GOT3 (cell line): ENCODE measurements at regions not wholly inside any gene's neighbourhood (a gene's known extent, or its start where the extent isn't known, plus 50 kb on each side); places are given as distances from the start of the nearest gene placed in this dataset.
"Not testable (repeated sequence)": the region's sequence is repeated elsewhere in the genome, so short reads cannot be mapped to it uniquely, and the experiment has no call there.

Source experiments
- DNase-seq: peaks from one replicate; lab custom pipeline; 2025; ENCODE audit warnings: mixed read lengths; lab: John Stamatoyannopoulos, UW

GRCh38 chr3:30439451-30440053 is 166.8 kb upstream of the TGFBR2 start:
- DNase-seq, result no peak

DNA sequence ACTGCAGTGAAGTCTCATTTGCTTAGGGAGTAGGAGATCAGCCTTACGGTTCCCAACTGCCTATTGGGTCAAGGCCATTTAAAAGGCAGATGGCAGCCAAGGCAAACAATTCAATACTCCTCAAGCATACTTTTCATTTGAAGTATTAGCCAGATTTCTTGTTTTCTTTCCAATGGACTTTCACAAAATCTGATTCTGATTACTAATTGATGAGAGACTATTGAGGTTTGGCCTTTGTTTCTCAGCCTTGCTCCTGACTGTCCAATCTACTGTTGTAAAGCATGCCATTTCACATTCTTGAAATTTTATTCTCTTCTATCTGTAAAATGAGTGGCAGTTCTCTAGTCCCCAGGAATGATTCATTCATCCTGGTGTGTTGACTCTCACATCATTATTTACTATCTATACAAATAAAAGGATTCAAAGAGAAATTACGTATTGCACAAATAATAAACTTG is 166.2 kb upstream of the TGFBR2 start:
- no peak for DNase-seq

- no peak for DNase-seq
These were observed 165.5 kb upstream of the TGFBR2 start for GRCh38 chr3:30440880-30441279.

DNA sequence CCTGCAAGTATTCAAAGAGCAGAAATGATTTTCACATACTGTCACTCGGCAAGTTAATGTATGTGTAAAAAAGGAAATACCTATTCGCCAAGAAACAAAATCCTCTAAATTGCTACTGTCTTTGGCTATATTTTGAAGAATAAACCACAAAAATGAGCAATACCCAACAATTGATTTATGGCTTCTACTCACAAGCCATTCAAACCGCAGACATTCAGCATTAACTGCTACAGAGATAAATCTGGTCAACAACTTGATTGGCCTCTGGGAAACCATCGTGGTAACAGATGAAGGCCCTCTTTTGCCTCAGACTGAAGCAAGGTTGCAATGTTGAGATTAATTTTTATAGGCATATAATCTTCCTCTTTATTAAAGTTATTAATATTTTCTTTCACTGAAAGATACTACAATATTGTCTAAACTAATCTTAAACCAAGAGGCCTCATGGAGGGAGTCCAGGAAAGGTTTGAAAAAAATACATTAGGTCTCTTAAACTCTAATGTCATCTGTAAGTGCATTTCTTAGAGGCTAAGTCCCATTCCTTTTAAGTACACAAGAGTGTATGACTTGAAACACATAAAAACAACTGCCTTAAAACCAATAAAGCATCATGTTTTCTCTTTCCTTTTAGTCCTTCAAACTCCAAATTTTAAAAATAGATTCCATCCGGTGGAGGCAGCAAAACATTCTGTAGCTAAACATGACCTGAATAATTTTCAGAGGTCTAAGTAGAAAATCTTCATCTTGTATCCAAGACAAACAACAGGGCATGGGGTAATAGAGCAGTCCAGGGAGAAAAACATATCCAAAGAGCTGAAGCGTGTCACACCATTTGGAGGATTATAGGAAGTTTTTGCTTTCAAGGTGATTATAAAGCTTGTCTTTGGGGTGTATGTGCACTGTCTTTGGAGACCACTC is 162.4 kb upstream of the TGFBR2 start:
- DNase-seq, result no peak

DNA sequence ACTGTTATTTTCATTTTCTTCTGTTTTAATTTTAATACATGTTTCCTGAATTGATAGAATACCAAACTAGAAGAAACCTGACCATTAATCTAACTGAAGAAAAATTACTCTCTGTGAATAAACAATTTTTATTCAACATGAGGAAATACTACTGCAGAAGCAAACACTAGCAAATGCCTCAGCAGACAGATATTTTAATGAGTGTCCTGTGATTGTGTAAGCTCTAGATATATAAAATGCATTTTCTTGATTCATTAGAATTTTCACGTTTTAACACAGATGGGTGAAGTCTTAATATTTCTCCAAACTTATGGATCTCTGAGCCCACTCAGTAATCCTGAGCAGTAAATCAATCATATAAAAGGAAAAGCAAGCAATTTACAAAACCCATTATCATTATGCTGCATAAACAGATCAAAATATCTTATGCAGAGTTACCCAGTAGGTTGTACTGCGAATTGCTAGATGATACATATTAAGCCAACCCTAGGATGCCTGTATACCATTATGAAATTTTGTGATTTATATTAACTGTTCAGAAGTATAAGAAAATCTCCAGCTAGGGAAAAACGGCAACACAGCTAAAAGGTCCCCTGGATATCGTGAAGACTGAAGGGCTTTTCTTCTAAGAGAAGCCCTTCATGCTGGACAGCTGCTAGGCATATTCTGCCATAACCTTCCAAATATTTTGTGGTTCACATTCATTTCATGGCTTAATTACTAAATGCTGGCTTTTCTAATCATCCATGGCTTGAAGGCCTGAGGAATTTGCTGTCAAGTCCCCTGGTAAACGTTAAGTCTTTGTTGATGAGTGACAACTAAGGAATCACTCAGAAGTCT is 157.7 kb upstream of the TGFBR2 start:
- DNase-seq, result no peak

DNA sequence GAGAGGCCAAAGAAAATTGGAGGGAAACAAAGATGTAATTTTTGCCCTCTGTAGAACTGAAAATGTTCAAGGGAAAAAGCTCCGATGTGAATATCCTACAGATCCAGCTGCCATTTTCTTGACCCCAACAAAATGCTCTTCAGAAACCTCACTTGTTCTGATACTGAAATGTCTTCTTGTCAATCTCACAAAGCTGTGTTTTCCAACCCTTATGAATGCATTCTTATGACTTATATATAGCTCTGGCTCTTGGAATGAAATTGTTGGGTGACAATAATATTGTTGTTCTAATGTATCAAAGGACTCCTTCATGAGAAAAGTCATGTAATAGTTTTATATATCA is 157.1 kb upstream of the TGFBR2 start:
- DNase-seq, result no peak

GRCh38 chr3:30452446-30452845 is 154.0 kb upstream of the TGFBR2 start:
- DNase-seq, result no peak

DNA sequence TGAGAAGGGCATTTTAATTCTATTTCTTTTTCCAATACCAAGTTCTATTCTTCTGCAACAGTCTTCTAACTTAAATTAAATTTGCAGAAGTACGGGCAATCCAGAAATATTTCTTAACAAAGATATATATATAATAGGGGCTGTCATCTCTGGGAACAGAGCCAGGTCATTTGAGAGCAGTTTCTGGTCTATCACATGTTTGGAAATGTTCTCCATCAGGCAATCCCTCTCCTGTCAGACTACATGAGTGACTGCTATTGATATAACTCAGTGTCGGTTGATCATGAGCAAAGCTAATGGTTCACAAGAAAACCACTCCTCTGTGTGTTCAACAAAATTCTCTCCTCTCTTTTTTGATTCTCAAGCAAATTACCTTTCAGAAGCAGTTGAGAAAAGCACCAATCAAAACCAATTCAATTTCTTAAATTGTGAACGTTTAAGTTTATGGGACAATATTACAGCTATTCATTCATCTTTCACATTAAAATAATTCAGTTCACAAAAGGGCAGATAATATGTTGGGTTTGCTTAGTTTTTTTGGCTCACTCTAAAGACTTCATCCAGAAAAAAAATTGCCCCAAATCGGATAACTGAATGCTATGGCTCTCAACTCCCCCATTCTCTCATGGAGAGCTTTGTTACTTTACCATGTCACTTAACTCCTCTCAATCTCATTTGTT is 152.9 kb upstream of the TGFBR2 start:
- no peak for DNase-seq

GRCh38 chr3:30454636-30455035 is 151.8 kb upstream of the TGFBR2 start:
- no peak for DNase-seq

GRCh38 chr3:30455112-30455511 is 151.3 kb upstream of the TGFBR2 start:
- DNase-seq, result not testable (repeated sequence)

DNA sequence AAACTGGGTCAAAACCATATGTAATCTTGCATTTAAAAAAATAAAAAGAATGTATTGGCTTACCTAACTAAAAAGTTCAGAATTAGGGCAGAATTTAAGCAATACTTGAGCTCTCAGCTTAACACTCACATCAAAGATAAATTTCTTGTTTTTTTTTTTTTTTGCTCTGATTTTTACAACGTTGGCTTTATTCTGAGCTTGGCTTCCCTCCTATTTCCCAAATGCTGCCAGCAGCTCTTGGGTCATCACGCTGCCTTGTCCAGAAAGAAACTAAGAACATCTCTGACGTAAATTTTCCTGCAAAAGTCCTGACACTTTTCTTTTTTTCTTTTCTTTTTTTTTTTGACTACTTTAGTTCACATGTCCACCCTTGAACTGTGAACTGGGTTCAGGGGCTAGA is 150.6 kb upstream of the TGFBR2 start:
- no peak for DNase-seq

DNA sequence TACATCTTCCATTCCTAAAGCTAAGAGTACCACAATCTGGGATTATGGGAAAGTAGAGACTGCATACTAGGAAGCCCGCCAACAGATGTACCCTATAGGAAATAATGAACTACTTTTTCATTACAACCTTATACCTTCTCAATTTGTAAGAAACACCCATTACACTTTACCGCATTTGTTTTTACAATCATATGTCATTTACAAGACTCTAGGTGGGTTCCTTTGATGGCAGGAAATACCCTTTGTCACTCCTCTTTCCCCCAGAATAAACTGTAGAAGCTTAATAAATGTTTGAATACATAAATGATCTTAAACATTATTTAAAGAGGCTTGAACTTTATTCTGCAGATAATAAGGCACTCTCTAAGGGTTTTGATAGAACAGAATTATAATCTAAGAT is 150.1 kb upstream of the TGFBR2 start:
- no peak for DNase-seq

DNA sequence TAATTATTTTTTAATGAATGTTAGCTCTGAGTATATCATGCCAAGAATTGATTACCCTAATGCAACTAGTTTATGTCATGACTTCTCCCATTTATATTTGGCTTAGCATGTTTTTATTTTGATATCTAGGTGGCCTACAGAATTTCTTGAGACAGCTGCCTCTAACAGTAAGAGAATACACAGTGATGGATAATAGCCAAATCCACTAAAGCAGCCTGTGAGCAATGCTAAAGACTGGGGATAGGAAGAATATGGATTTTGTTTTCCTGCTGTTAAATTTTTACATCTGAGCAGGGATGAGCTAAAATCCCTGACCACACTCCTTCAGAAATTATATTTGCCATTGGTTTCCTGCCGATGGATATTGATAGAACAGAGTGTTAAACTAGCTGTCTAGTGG is 149.3 kb upstream of the TGFBR2 start:
- DNase-seq, result no peak

DNA sequence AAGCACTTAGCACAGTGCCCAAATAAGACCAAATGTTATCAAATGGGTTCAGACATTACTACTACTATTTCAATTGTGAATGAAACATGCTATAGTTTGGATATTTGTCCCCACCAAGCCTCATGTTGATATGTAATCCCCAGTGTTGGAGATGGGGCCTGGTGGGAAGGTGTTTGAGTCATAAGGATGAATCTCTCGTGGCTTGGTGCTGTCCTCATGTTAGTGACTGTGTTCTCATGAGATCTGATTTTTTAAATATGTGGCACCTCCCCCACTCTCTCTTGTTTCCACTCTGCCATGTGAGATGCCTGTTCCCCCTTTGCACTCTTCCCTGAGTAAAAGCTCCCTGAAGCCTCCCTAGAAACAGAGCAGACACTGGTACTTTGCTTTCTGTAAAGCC is 148.7 kb upstream of the TGFBR2 start:
- no peak for DNase-seq

DNA sequence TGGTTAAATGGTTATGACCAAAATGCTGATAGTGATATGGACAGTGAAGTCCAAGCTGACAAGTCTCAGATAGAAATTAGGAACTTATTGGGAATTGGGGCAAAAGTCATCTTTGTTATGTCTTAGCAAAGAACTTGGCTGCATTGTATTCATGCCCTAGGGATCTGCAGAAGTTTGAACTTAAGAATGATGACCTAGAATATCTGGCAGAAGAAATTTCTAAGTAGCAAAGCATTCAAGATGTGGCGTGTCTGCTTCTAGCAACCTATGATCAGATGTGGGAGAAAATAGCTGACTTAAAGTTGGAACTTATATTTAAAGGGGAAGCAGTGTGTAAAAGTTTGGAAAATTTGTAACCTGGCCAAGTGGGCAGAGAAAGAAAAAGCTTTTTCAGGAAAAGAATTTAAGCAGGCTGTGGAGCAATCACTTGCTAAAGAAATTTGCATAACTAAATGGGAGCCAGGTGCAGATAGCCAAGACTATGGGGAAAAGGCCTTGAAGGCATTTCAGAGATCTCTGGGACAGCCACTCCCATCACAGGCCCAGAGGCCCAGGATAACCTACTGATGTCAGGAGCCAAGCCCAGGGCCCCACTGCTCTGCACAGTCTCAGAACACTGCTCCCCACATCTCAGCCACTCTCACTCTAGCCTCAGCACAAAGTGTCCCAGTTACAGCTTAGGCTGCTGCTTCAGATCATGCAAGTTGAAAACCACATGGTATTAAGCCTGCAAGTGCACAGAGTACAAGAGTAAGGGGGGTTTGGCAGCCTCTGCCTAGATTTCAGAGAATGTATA is 147.8 kb upstream of the TGFBR2 start:
- no peak for DNase-seq

DNA sequence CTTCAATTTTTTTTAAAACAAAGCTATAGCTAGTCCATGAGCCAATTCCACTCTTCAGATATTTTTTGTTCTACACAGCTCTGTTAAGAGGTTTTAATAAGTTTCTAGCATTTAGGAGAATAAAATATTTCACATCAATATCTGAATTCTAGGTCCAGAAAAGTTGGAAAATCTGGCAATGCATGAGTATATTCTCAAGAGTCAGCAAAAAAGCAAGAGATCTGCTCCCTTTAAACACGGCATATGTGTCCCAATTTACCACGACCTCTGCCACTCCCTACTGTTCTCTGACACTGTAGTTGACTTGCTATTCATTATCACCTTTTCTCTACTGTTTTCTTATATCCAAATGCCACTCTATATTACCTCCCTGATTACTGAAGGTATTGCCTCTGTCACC is 145.1 kb upstream of the TGFBR2 start:
- no peak for DNase-seq

DNA sequence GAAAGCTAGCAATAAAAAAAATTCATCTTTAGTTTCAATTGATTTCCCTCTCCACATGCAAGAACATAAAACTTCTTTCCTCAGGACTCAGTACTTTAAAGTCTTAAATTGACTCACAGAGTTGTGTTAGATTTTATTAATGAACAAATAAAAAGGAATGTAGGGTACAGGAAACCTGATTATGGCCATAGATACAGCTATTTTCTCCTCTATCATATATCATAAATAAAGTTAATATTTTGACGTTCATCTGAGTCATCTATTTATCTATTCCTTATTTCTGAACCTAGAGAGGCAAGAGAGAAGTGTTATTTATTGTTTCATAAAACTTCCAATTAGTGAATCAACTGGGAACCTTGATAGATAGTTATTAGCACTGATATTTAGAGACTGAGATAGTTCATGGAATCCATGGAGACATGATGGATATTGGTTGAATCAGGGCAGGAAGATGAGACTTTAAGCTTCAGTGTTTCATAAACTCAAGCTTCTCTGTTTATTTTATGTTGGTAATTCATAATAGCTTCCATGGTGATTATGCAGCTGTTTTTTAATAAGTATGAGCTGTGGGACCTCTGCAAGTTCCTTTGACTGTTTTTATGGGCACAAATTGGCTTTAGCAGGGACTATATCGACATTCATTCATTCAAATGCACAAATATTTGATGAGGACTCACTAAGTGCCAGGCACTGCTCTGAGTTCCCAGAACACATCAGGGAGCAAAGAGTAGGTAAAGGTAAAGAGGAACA is 143.5 kb upstream of the TGFBR2 start:
- no peak for DNase-seq

GRCh38 chr3:30464381-30464780 is 142.0 kb upstream of the TGFBR2 start:
- no peak for DNase-seq

DNA sequence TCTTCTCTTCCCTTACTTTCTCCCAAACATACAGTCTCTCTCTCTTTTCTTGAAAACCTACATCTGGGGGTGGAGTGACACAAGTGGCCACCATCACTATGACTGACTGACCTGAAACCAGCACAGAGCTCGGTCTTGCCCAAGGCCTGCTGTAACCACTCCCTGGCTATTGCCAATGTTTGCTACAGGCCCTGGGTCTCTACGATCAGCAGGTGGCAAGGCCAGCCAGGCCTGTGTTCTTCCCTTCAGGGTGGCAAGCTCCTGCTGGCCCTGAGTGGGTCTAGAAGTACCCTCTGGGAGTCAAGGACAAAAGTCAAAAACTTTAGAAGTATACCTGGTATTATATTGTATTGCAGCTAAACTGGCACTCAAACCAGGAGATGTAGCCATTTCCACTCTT is 140.9 kb upstream of the TGFBR2 start:
- DNase-seq, result no peak

DNA sequence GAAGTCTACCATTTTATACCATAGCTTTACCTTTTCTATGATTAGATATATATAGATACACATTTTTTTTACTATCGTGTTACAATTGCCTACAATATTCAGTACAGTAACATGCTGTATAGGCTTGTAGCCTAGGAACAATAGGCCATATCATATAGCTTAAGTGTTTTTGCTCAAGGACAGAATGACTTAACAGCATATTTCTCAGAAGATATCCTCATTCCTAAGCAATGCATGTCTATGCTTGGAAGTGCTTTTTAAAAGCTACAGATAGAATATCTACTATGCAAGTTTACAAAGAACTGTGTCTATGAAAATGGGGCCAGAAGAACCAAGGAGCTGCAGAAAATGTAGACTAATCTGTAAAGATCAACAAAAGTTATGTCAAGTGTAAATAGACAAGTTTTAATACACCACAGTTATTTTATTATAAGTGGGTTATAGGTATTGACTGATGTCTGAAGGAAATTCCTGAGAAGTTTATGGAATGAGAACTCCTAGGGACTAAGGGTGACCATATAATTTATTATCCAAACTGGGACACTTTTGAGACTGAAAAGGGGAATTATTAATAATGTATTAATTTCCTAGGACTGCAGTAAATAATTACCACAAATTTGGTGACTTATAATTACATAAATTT is 138.7 kb upstream of the TGFBR2 start:
- no peak for DNase-seq
